ENCODE measurements at regions not wholly inside any gene's neighbourhood (a gene's known extent, or its start where the extent isn't known, plus 50 kb on each side); places are given as distances from the start of the nearest gene placed in this dataset.

DNA sequence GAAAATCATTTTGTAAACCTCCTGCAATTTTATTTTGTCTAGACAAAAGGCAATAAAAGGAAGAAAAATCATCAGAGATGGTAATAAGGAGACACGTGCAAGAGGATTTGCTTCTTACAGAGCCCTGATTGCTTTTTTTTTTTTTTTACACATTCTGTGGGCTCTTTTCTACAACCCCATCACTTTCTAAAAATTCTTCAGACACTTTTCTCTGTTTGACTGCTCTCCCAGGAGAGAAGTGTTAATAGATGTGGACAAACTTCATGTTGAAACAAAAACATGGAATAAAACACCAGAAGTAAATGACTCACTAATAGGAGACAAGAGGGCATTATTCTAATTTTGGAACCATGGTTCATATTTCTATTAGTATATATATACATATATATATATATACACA is 114.4 kb upstream of the TPRG1 start:
- TF ChIP-seq CTCF (IDR thresholded peaks at IDR 0.05) (no peak), POLR2A (IDR thresholded peaks at IDR 0.05) (no peak)
